C4-2B (cell line): ENCODE measurements at regions not wholly inside any gene's neighbourhood (a gene's known extent, or its start where the extent isn't known, plus 50 kb on each side); places are given as distances from the start of the nearest gene placed in this dataset.

Experiments used
- ZFX ChIP-seq: fragments of 450-650 bp; IDR thresholded peaks from 2 replicates; pipeline ENCODE4 v1.6.1; 2017
- TF ChIP-seq, protein P1 (sequence below): fragments of 450-650 bp; conservative IDR thresholded peaks from 2 replicates; pipeline ENCODE4 v1.5.1; 2017; ENCODE audit warnings: mild to moderate bottlenecking

GRCh38 chr2:16386431-16386830 lies 279.2 kb downstream of the CYRIA start:
- TF ChIP-seq, protein P1, sequence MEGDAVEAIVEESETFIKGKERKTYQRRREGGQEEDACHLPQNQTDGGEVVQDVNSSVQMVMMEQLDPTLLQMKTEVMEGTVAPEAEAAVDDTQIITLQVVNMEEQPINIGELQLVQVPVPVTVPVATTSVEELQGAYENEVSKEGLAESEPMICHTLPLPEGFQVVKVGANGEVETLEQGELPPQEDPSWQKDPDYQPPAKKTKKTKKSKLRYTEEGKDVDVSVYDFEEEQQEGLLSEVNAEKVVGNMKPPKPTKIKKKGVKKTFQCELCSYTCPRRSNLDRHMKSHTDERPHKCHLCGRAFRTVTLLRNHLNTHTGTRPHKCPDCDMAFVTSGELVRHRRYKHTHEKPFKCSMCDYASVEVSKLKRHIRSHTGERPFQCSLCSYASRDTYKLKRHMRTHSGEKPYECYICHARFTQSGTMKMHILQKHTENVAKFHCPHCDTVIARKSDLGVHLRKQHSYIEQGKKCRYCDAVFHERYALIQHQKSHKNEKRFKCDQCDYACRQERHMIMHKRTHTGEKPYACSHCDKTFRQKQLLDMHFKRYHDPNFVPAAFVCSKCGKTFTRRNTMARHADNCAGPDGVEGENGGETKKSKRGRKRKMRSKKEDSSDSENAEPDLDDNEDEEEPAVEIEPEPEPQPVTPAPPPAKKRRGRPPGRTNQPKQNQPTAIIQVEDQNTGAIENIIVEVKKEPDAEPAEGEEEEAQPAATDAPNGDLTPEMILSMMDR = no peak
- TF ChIP-seq ZFX = no peak
